BJ (cell line): ENCODE measurements at regions not wholly inside any gene's neighbourhood (a gene's known extent, or its start where the extent isn't known, plus 50 kb on each side); places are given as distances from the start of the nearest gene placed in this dataset.

Experiments used
- CTCF ChIA-PET: fragments of 350-600 bp; formaldehyde crosslinking; extraction: SDS; loops from one replicate; lab custom pipeline; 2021; ENCODE audit warnings: antibody characterized with exemption, inconsistent platforms; lab: Yijun Ruan, JAX
- POLR2A ChIA-PET: fragments of 300-600 bp; sonication (Branson Sonifier 250); formaldehyde crosslinking; extraction: SDS; loops from one replicate; lab custom pipeline; 2021; ENCODE audit warnings: antibody characterized with exemption; lab: Charles Lee
- DNase-seq: peaks from one replicate; pipeline ENCODE4 v3.0.0-alpha.2; 2011; ENCODE audit warnings: low read depth
- H3K27me3 ChIP-seq: 2 replicates; pipeline ENCODE4 v1.6.0; 2011; ENCODE audit warnings: low read length; ENCODE audit not compliant: control insufficient read depth, insufficient read depth
- H3K36me3 ChIP-seq: 2 replicates; pipeline ENCODE4 v1.5.1; 2011; ENCODE audit warnings: low read length; ENCODE audit not compliant: control insufficient read depth, insufficient read depth
- H3K4me3 ChIP-seq: 2 replicates; pipeline ENCODE4 v1.5.1; 2011; ENCODE audit warnings: low read depth, mild to moderate bottlenecking, control low read depth, low read length
- CTCF ChIP-seq: IDR thresholded peaks from 2 replicates; pipeline ENCODE4 v1.5.1; 2011; ENCODE audit warnings: low read depth, mild to moderate bottlenecking, control low read depth, inconsistent platforms, low read length, moderate library complexity; ENCODE audit not compliant: insufficient read depth

GRCh38 chr20:55266361-55266760 lies 739.0 kb downstream of the CBLN4 start:
- TF ChIP-seq CTCF: no peak
- Histone ChIP-seq H3K4me3 (no peak overlapping the region), H3K27me3 (no peaks in the 10 kb centered on the region), H3K36me3 (no peaks in the 10 kb centered on the region)
- ChIA-PET POLR2A (no interaction called here), CTCF (no interaction called here)
- no peak for DNase-seq

GRCh38 chr20:55264703-55265239 lies 740.5 kb downstream of the CBLN4 start:
- DNase-seq: no peak
- ChIA-PET POLR2A (no interaction called here), CTCF (no interaction called here)
- no peak for TF ChIP-seq CTCF
- Histone ChIP-seq H3K36me3 (no peaks in the 10 kb centered on the region), H3K4me3 (no peak overlapping the region), H3K27me3 (no peaks in the 10 kb centered on the region)

- no peaks in the 10 kb centered on the region for H3K27me3 ChIP-seq
- H3K4me3 ChIP-seq: no peak overlapping the region
- DNase-seq: no peak
- H3K36me3 ChIP-seq: no peaks in the 10 kb centered on the region
- no peak for TF ChIP-seq CTCF
- ChIA-PET POLR2A (no interaction called here), CTCF (no interaction called here)
These were observed 746.8 kb downstream of the CBLN4 start for GRCh38 chr20:55258559-55258958.

- no peaks in the 10 kb centered on the region for H3K36me3 ChIP-seq
- H3K4me3 ChIP-seq: no peak overlapping the region
- TF ChIP-seq CTCF: no peak
- DNase-seq: no peak
- ChIA-PET POLR2A (no interaction called here), CTCF (no interaction called here)
- H3K27me3 ChIP-seq: no peaks in the 10 kb centered on the region
These were observed 750.3 kb downstream of the CBLN4 start for GRCh38 chr20:55255016-55255415.

GRCh38 chr20:55253781-55254180 lies 751.5 kb downstream of the CBLN4 start:
- CTCF ChIA-PET: no interaction called here
- POLR2A ChIA-PET: no interaction called here
- DNase-seq: no peak

More at GRCh38 chr20:55253781-55254180, 751.5 kb downstream of the CBLN4 start:
- no peaks in the 10 kb centered on the region for H3K27me3 ChIP-seq
- H3K4me3 ChIP-seq: no peak overlapping the region
- no peak for TF ChIP-seq CTCF
- H3K36me3 ChIP-seq: no peaks in the 10 kb centered on the region
